ENCODE measurements at regions not wholly inside any gene's neighbourhood (a gene's known extent, or its start where the extent isn't known, plus 50 kb on each side); places are given as distances from the start of the nearest gene placed in this dataset.
"Not testable (repeated sequence)": the region's sequence is repeated elsewhere in the genome, so short reads cannot be mapped to it uniquely, and the experiment has no call there.

DNA sequence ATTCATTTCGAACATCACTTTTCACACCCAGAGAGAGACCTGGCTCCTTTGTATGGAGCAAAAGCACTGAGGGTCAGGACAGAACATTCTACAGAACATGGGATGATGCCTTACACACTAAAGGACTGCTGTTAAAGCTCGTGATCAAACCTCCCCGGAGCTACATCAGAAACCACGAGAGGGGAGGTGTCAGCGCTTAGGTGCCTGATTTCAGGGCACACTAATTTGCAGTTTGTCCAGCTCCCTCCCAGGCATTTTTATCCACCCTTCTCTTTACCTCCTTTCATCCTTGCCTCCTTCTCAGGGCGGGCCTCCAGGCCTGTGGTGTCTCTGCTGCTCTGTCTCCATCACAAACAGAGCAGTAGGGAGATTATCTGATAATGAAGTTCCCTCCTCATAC is 127.5 kb downstream of the VPREB1 start:
- no peak for DNase-seq (ENCODE audit: low read depth)

DNA sequence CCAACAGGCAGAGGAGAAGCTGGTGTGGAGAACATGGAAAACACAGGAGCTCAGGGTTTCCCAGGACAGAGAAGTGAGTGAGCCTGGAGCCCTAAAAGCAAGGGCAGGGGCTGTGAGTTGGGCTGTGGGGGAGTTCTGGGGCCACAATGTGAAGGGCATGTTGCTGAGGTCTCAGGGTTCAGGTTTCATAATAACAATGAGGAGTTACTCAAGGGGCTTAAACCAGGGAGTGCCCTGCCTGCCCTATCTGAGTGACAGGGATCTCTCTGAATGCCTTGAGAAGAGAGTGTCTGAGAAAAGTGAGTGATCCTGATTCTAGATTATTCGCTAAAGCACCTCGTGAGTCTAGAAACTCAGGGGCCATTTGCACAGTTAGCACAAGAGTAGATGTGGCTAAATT is 129.6 kb downstream of the VPREB1 start:
- DNase-seq (ENCODE audit: low read depth), result no peak

DNA sequence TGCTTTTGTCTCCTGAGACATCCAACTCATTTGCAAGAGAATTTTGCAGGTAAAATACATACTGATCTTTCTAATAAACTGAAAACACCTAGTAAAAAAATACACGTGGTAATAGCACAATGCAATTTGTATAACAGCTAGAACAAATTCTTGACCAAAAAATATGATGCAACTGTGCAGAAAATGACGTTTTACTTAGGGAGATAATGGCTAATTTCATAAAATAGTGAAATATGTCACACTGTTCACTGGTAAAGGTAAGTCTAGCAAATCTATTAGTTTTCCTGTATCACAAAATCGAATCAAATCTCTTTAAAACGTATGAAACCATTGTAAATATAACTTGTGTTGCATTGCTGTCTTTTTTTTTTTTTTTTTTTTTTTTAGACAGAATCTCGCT is 130.0 kb downstream of the VPREB1 start:
- no peak for DNase-seq (ENCODE audit: low read depth)

DNA sequence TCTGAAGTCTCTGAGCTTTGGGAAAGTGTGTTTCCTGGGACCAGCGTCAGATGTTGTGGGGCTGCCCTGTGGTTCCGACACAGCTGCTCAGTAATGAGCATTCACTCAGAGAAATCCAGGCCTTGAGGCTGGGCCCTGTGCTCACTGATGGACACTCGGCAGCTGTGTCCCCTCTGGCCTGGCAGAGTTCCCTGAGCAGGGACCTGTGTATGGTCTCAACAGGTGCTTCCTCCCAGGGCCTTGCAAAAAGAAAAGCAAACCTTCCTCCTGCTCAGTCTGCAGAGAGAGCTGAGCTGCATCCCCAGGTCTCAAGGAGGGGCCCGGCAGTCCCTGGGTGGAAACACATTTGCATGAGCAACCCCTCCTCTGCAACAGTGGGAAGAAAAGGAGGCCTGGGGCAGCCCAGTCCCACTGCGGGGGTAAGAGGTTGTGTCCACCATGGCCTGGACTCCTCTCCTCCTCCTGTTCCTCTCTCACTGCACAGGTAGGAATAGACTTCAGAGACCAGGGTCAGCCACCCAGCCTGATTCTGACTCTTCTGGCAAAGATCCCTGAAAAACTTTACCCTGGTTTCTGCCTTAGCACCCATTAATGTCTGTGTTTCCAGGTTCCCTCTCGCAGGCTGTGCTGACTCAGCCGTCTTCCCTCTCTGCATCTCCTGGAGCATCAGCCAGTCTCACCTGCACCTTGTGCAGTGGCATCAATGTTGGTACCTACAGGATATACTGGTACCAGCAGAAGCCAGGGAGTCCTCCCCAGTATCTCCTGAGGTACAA is 131.2 kb downstream of the VPREB1 start:
- DNase-seq (ENCODE audit: low read depth), result no peak

DNA sequence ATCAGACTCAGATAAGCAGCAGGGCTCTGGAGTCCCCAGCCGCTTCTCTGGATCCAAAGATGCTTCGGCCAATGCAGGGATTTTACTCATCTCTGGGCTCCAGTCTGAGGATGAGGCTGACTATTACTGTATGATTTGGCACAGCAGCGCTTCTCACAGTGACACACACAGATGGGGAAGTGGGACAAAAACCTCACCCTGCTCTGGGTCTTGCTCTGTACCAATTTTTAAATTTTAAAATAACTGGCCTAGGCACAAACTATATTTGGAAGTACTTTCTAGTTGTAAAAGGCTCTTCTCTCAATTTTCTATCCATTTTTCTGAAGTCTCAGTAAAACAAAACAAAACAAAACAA is 131.7 kb downstream of the VPREB1 start:
- no peak for DNase-seq (ENCODE audit: low read depth)

DNA sequence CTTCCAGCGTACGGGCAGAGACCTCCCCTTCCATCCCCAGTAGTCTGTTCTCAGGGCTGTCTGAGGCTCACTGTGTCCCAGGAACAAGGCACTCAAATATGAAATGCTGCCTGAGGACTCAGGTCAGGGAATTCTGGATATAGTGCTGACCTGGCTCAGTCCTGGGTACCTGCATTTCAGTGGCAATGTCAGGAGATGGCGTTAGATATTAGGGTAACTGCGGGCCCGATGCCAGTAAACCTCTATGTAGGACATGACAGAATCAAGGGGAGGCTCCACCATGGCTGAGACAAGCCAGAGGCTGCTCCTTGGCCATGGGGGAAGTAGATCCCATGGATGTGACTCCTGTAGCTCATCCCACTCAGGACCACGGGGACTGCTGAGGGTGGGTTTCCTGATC is 131.7 kb downstream of the ZNF280B start:
- DNase-seq (ENCODE audit: low read depth), result not testable (repeated sequence)

DNA sequence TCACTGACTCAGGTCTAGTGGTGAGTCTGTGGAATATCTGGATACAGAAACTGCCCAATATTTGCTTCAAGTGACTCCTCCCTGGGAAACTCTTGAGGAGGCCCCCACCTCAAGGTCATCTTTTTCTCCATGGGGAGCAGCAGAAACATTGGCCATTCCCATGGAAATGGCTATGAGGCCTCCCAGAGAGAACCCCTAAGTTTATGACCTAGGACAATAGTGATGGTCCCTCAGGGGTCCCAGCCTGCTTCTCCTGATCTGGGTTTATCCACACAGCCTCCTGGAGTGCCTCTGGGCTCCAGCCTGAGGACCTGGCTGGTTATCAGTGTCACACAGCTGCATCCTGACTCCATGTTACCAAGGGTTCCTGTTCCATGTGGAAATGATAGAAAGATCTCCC is 131.2 kb downstream of the ZNF280B start:
- DNase-seq (ENCODE audit: low read depth), result no peak

DNA sequence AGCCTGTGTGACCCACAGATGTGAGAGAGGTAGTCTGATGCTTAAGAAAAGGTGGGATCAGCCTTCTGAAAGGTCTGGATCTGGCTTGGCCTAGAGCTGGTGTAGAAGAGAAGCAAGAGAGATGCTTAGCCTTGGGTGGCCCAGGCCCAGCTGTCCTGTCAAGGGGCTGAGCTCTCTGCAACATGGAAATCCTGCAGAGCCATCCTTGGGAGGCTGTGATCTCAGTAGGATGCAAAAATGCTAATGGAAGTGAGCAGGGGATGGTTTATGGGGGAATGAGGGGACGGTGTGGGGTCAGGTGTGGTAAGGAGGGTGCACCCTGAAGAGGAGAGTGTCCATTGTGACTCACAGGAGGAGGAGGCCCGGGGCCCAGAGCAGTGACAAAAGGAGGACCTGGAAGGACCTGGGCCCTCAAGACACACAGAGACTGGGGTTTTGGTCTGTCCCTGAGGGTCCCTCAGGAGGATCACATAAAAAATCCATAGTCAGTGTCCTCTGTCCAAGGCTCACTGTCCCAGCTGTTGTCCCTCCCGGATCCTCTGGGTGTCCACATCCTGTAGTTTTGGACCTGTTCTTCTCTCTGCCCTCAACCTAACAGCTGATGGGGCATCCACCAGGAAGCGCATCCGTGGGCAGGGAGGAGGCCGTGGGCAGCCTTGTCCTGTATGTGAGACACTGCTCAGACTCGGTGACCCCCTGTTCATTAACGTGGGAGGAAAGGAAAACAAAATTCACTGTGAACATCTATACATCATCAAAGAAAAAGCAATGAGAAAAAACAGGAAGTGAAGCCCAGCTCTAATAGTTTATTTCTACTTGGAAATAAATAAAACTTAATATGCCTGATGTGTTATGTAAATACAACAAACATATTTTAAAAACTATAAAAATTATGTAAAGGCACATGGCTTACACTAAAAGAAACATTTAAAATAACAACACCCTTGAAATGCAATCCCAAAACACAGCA is 129.8 kb downstream of the ZNF280B start:
- no peak for DNase-seq (ENCODE audit: low read depth)

DNA sequence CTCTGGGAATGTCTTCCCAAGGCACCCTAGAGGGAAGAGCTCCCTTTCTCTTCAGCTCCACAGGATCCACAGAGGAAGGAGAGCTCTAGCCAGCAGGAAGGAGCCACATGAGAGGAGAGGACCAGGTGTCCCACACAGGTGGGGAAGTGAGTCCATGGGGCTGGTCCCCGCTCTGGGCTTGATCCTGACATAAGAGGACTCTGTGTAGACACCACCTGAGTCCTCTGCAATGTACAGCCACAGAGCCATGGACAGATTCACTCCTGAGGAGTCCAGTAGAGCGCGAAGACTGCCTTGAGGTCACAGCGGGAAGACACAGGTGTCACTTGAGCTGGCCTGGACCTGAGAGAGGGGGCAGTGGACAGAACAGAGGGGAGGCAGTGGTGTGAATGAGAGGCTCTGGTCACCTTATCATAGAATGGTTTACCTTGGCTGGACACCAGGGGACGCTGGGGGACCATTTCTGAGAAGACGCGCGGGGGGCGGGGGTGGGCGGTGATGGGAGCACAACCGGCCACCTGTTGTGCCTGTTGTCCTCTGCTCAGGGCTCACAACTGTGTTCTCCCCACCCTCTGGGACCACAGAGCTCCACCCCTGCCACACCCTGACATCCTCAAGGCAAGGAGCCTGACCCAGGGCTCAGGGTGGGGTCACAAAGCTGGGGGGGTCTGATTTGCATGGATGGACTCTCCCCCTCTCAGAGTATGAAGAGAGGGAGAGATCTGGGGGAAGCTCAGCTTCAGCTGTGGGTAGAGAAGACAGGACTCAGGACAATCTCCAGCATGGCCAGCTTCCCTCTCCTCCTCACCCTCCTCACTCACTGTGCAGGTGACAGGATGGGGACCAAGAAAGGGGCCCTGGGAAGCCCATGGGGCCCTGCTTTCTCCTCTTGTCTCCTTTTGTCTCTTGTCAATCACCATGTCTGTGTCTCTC is 128.2 kb downstream of the ZNF280B start:
- no peak for DNase-seq (ENCODE audit: low read depth)

DNA sequence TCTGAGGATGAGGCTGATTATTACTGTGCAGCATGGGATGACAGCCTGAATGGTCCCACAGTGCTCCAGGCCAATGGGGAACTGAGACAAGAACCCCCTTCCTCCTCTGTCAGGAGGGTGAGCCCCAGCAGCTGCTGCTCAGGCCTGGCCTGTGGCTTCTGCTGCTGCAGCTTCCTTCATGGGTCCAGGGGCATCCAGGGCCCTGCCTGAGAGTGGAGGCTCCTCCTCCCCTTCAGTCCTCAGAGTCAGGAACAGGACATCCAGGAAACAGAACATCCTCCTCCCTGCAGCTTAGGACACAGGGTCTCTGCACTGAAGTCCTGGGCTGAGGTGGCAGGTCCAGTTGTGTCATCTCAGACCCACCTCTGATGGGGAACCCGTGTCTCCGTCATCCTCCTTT is 127.2 kb downstream of the ZNF280B start:
- not testable (repeated sequence) for DNase-seq (ENCODE audit: low read depth)

DNA sequence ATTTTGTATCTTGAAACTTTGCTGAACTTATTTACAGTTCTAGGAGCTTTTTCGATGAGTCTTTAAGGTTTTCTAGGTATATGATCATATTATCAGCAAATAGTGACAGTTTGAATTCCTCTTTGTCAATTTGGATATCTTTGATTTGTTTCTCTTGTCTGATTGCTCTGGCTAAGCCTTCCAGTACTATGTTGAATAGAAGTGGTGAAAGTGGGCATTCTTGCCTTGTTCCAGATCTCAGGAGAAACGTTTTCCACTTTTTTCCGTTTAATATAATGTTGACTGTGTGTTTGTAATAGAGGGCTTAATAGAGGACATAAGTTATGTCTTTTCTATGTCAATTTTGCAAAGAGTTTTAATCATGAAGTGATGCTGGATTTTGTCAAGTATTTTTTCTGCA is 124.3 kb downstream of the ZNF280B start:
- DNase-seq (ENCODE audit: low read depth), result no peak

DNA sequence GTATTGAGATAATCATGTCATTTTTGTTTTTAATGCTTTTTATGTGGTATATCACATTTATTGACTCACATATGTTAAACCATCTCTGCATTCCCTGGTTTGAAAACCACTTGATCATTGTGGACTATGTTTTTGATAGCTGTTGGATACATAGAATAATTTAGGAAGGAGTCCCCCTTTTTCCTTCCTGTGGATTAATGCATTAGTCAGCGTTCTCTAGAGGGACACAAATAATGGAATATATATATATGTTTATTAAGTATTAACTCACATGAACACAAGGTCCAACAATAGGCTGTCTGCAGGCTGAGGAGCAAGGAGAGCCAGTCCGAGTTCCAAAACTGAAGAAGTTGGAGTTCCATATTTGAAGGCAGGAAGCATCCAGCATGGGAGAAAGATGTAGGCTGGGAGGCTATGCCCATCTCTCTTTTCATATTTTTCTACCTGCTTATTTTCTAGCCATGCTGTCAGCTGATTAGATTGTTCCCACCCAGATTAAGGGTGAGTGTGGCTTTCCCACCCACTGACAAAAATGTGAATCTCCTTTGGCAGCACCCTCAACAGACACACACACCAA is 123.8 kb downstream of the ZNF280B start:
- DNase-seq (ENCODE audit: low read depth), result no peak

DNA sequence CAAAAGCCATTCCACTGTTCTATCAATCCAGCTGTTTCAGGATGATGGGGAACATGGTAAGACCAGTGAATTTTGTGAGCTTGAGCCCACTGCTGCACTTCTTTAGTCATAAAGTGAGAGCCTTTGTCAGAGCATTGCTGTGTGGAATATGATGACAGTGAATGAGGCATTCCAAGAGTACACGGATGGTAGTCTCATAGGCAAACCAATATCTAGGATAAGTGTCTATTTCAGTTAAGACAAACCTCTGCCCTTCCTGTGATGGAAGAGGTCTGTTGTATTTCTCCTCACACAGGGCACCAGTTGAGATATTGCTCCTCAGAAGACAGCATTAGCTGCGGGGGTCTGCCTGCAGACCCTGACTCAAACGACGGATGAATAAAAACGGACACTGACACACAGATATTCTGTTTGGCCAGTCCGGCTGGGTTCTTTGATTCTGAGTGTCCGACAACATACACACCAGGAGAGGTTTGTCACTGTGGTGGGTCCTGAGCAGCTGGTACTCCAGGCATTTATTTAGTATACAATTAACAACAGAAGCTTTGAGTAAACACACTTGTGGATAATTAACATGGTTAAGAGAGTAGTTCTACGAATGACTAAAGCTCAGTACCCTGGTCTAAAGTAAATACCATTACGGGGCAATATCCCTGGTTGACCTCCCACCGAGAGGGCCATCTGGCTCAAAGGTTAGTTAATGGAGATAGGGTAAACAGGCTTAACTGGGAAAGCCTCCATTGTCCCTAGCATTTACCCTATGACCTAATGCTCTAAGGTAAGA is 121.7 kb downstream of the ZNF280B start:
- no peak for DNase-seq (ENCODE audit: low read depth)

DNA sequence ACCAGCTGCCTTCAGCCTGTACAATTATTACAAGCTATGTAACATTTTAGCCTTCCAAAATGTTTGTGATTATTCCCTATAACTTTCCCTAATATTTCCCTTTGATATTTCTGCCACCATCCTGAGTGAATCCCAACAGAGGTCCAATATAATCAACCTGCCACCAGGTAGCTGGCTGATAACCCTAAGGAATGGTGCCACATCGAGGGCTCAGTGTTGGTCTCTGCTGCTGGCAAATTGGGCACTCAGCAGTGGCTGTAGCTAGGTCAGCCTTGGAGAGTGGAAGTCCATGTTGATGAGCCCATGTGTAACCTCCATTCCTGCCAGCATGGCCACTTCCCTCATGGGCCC is 121.2 kb downstream of the ZNF280B start:
- DNase-seq (ENCODE audit: low read depth), result no peak

DNA sequence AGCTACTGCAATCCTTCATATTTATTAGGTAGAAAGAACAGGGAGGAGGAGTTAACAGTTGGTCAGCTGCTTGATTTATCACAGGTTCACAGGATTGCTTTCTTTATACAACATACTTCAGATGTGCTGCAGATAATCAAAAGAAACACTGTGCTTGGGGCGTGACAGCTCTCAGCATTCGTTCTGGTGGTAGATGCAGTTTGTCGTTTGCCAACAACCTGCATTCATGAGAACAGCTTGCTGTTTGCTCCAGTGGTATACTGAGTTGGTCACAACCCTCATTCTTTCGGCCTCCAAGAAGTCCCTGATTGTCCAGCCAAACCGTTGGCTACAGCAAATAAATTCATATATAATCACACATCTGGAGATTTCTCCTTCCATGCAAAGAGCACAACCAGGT is 120.5 kb downstream of the ZNF280B start:
- DNase-seq (ENCODE audit: low read depth), result no peak

DNA sequence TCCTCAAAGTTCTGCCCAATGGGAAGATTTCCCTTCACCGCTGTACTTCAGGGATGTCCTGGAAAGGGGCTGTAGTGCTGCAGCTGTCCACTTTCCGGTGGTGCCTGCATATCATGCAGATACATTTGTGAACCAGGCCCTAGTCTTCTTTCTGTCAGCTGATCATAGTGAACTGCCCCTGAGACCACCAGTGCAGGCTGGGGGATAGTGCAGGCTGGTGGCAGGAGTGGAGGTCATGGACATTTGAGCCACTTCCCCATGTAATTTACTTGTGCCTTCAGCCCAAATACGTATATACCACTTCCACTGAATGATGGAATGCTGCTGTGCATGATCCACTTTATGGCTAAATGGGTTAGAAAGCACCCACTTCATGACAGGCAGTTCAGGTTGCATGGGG is 120.0 kb downstream of the ZNF280B start:
- no peak for DNase-seq (ENCODE audit: low read depth)

DNA sequence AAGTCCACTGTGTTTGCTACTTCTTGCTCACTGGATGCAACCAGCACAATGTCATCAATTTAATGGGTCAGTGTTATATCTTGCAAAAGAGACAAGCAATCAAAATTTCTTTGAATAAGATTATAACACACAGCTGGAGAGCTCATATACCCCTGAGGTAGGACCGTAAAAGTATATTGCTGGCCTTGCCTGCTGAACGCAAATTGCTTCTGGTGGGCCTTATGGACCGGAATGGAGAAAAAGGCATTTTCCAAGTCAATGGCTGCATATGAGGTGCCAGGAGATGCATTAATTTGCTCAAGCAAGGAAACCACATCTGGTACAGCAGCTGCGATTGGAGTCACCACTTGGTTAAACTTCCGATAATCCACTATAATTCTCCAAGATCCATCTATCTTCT is 119.1 kb downstream of the ZNF280B start:
- DNase-seq (ENCODE audit: low read depth), result no peak

DNA sequence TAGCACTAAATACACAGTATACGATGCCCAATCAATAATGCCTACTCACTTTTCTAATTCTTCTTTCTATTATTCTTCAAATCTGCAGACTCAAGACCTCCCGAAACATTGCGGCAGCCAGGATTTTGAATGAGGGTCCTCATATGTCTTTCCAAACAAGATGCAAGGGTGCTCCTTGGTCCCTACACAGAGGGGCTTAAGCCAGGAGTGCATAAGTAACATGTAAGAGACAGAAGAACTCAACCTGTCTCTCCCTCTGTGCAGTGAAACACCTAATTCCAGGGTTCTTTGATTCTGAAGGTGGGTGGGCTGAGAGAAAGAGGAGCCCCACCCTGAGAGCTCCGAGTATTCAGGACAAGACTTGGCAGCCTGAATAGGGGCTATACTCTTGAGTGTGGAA is 117.6 kb downstream of the ZNF280B start:
- DNase-seq (ENCODE audit: low read depth), result no peak

DNA sequence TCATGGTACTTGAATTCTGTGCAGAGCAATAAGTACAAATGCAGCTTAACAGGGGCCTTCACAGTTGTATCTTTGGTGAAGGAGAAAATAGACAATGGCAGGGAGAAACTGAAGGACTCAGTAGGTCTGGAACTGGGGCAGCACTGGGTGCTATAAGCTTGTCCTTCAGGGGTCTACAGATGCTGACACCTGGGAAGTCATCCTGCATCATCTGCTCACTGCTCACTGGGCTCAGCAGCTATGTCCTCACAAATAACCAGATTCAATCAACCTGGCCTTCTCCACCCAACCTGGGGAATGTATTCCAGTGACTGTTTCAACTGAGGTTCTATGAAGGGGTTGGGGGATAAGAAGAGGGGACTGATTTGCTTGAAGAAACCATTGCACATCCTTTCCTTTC is 117.0 kb downstream of the ZNF280B start:
- DNase-seq (ENCODE audit: low read depth), result no peak

DNA sequence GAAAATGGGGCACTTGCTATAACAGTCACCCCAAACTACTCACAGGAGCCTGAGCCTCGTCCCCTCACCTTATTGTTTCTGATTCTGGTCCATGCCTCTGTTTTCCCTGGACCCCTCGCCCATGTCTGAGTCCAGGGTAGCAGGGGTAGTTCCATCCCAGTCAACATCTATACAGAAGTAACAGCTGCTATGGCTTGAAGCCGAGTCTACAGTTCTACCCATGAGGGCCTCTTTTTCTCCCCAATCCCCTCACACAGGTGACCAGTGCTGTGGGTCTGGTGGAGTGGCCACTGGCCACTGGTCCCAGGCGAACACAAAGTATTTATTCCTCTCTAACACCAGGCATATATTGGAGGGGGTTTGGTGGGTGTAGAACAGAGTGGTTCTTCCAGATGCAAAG is 116.4 kb downstream of the ZNF280B start:
- no peak for DNase-seq (ENCODE audit: low read depth)

DNA sequence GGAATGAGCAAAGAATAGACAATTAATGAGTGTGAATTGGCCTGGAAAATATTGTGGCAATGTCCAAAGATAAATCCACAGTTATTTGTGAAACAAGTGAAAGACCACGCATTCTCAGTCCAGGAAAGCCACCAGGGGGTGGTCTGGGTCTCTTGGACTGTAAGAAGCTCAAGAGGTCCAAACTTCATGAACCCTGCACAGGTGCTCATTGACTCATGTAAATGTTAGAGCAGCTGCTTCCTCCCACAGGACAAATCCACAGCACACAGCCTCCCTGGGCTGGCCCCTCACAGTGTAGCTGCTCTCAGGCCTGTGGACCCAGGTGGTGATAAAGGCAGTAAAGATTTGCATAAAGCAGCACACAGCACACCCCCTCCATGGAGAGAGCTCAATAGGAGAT is 114.0 kb downstream of the ZNF280B start:
- DNase-seq (ENCODE audit: low read depth), result no peak

All from stimulated activated CD8-positive, alpha-beta memory T cell treated with anti-CD3 and anti-CD28 coated beads, Interleukin-12 subunit alpha, Interleukin-12 subunit beta, amount 100 ng/mL, for 4 hours (primary cell).